Choroid plexus epithelial cell (primary cell): ENCODE measurements at regions not wholly inside any gene's neighbourhood (a gene's known extent, or its start where the extent isn't known, plus 50 kb on each side); places are given as distances from the start of the nearest gene placed in this dataset.

Source experiments
- DNase-seq: peaks from one replicate; pipeline ENCODE4 v3.0.0-alpha.2; 2010; ENCODE audit warnings: low read depth
- H3K4me3 ChIP-seq: 2 replicates; pipeline ENCODE4 v1.5.1; 2011; ENCODE audit warnings: low read depth, mild to moderate bottlenecking, control low read depth, low read length, moderate library complexity
- TF ChIP-seq, protein P1 (sequence below): conservative IDR thresholded peaks from 2 replicates; pipeline ENCODE4 v1.5.1; 2011; ENCODE audit warnings: low read depth, mild to moderate bottlenecking, control low read depth, inconsistent platforms, low read length, moderate library complexity

DNA sequence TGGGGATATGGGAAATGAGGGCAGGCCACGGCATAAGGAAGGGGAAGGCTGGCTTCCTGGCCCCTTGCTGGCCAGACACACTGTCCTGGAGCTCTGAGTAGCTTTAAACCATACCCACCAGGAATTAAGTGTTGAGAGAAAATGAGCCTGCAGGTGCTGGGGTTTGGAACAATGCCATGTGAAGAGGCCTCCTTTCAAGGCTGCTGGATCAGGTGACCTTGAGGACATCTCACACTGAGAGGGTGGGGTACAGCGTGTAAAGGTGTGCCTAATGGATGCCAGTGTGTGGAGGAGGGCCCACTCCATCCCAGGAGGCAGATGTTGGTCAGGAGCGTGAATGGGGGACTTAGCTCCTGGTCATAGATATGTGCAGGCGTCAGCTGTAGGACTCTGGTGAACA lies 74.8 kb upstream of the MLN start:
- no peak overlapping the region for H3K4me3 ChIP-seq
- TF ChIP-seq, protein P1, sequence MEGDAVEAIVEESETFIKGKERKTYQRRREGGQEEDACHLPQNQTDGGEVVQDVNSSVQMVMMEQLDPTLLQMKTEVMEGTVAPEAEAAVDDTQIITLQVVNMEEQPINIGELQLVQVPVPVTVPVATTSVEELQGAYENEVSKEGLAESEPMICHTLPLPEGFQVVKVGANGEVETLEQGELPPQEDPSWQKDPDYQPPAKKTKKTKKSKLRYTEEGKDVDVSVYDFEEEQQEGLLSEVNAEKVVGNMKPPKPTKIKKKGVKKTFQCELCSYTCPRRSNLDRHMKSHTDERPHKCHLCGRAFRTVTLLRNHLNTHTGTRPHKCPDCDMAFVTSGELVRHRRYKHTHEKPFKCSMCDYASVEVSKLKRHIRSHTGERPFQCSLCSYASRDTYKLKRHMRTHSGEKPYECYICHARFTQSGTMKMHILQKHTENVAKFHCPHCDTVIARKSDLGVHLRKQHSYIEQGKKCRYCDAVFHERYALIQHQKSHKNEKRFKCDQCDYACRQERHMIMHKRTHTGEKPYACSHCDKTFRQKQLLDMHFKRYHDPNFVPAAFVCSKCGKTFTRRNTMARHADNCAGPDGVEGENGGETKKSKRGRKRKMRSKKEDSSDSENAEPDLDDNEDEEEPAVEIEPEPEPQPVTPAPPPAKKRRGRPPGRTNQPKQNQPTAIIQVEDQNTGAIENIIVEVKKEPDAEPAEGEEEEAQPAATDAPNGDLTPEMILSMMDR: no peak
- DNase-seq: no peak

DNA sequence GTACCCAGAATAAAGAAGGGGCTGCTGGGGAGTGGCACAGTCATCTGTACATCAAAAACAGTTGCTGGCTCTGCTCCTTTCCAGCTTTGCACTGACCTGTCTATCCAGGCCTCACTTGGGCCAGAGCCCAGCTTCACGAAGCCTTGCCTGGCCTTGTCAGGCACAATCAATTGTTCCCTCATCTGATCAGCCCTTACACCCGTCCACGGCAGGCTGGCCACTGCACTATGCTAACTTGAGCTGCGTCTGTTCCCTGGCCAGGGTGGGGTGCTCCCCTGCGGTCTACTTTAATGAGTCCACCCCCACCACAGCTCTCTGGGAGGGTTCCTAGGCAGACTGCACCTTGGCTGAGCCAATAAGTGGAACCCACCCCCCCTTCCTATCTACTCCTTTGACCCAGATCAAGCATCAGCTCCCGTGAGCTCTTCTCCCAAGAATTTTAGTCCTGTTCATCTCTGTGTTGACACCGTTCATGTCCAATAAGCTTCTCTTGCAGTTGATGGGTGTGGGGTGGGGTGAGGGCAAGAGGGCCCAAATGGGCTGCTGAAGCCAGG lies 74.3 kb upstream of the MLN start:
- TF ChIP-seq, protein P1: no peak
- no peak overlapping the region for H3K4me3 ChIP-seq

DNA sequence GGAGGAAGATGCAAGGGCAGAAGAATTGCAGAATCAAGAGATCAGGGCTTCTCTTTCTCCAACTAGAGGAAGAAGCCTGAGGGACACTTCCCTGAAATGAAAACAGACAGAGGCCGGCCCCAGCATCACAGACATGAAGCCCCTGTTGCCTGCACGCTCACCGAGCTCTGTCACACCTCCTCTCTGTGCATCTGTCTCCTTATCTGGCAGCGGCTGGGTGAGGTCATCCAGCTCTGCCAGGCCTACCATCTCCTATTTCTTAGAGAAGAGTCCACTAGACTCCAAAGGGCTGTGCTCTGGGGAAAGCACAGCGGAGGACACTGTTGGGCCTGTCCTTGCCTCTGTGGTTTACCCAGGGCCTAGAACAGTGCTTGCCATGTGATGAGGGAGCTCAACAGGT lies 71.9 kb upstream of the MLN start:
- H3K4me3 ChIP-seq: no peak overlapping the region
- no peak for DNase-seq
- TF ChIP-seq, protein P1: no peak

More for the DNA sequence above, 74.3 kb upstream of the MLN start:
- no peak for DNase-seq

DNA sequence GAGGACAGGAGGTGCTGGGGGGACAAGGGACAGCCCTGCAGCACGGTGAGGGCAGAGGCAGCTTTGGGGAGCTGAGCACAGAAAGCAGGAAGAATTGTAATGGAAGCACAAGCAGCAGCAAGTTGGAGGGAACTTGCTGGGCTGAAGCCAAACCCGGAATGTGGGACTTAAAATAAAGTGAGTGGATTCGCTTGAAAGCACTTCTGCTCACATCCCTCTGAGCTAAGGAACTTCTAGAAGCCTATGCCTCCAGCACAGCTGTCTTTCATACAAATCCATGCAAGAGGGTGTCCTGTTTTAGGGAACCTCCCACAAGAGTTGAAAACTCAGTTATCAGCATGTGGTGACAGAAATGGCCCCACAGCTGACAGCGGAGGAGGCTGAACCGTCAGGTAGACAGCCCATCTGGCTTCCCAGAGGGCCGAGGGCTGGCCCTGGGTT lies 71.4 kb upstream of the MLN start:
- TF ChIP-seq, protein P1: no peak
- no peak overlapping the region for H3K4me3 ChIP-seq
- DNase-seq: no peak

DNA sequence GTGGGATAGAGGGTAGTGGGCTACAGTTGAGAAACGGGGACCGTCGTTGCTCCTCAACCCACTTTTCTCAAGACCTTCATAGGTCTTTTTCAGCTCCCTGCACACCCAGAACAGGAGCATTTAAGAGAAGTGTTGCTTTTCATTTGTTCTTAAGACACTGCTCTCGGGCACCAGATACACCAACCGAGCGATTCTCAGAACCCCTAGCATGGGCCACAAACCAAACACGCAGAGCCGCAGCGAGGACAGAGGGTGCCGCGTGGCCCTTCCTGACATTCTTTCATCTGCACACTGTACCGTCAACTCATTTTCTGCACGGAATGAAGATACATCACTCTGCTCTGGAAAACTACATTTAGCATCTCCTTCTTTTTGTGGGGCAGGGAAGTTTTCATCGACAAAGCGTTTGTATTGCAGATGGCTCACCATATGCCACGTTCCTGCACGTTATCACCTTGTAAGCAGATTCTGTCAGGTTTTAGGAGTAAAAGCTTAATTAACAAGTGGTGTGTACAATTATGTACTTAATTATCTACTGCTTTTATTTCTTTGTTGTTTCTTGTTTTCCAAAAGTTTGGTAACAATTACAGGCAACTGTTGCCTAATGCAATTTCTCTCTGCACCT lies 70.4 kb upstream of the MLN start:
- DNase-seq: no peak

DNA sequence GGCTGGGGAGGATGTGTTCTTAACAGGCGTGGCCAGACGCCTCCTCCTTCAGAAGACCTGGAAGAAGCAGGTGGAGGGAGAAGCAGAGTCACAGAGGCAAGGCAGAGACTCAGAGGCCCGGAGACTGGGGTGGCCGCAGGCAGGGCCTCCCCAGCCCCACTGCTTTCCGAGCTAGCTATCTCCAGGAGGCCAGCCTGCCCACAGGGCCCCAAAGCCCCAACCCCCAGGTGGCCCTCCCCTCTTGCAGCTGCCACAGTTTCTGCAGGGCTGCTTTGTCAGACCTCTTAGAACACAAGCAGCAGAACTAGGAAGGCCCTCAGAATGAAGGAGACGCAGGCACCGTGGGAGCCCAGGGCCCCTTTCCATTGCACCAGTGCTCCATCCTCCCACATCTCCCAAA lies 69.0 kb upstream of the MLN start:
- DNase-seq: no peak
- no peak overlapping the region for H3K4me3 ChIP-seq
- TF ChIP-seq, protein P1: no peak

More for the DNA sequence above, 70.4 kb upstream of the MLN start:
- TF ChIP-seq, protein P1: no peak
- no peak overlapping the region for H3K4me3 ChIP-seq
